ENCODE measurements at regions not wholly inside any gene's neighbourhood (a gene's known extent, or its start where the extent isn't known, plus 50 kb on each side); places are given as distances from the start of the nearest gene placed in this dataset.

GRCh38 chr3:182692695-182693094 is 100.6 kb upstream of the ATP11B start:
- TF ChIP-seq CTCF (IDR thresholded peaks at IDR 0.05; ENCODE audit: borderline replicate concordance, control extremely low read depth, extremely low read depth, insufficient read depth, missing control alignments): no peak
- no peak for DNase-seq (ENCODE audit: low spot score)
- in situ Hi-C loops (cut with MboI; ENCODE audit: low sequenced_read_pairs, unreplicated experiment): no loop called here

GRCh38 chr3:182693723-182694122 is 99.6 kb upstream of the ATP11B start:
- no peak for TF ChIP-seq CTCF (IDR thresholded peaks at IDR 0.05; ENCODE audit: borderline replicate concordance, control extremely low read depth, extremely low read depth, insufficient read depth, missing control alignments)
- no peak for DNase-seq (ENCODE audit: low spot score)
- in situ Hi-C loops (cut with MboI; ENCODE audit: low sequenced_read_pairs, unreplicated experiment): no loop called here

GRCh38 chr3:182696916-182697315 is 96.4 kb upstream of the ATP11B start:
- no peak for DNase-seq (ENCODE audit: low spot score)
- in situ Hi-C loops (cut with MboI; ENCODE audit: low sequenced_read_pairs, unreplicated experiment): no loop called here
- TF ChIP-seq CTCF (IDR thresholded peaks at IDR 0.05; ENCODE audit: borderline replicate concordance, control extremely low read depth, extremely low read depth, insufficient read depth, missing control alignments): no peak

DNA sequence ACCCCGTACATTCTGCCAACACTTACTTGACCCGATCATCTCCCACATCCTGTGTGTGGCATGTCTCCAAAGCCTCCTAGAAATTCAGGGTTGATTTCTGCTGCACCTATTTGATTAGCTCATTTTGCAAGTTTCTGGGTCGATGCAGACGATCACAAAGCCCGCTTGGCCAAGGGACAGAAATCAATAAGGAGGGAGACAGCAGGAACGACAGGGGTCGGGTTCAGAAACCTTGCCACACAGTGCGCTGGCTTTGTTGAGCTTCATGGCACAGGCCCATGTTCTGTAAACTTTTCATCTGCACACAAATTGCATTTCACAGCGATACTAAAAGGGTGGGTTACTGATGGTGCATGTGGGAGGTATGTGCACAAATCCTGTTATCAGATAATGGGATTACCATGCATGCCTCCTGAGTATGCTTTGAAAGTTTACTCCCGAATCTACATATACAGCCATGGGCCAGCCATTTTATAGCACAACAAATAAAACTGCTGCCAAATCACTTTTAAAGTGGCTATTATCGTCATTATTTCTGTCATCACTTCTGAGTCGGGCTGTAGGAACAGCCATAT is 95.9 kb upstream of the ATP11B start:
- no peak for DNase-seq (ENCODE audit: low spot score)
- in situ Hi-C loops (cut with MboI; ENCODE audit: low sequenced_read_pairs, unreplicated experiment): no loop called here
- TF ChIP-seq CTCF (IDR thresholded peaks at IDR 0.05; ENCODE audit: borderline replicate concordance, control extremely low read depth, extremely low read depth, insufficient read depth, missing control alignments): no peak

GRCh38 chr3:182698078-182698477 is 95.2 kb upstream of the ATP11B start:
- no peak for DNase-seq (ENCODE audit: low spot score)
- no peak for TF ChIP-seq CTCF (IDR thresholded peaks at IDR 0.05; ENCODE audit: borderline replicate concordance, control extremely low read depth, extremely low read depth, insufficient read depth, missing control alignments)
- in situ Hi-C loops (cut with MboI; ENCODE audit: low sequenced_read_pairs, unreplicated experiment): no loop called here

- in situ Hi-C loops (cut with MboI; ENCODE audit: low sequenced_read_pairs, unreplicated experiment): loop anchor here (25.0 kb wide), 2 partner anchors 413 to 688 kb away; no protein-coding TSS in a partner anchor
- DNase-seq (ENCODE audit: low spot score): no peak
- no peak for TF ChIP-seq CTCF (IDR thresholded peaks at IDR 0.05; ENCODE audit: borderline replicate concordance, control extremely low read depth, extremely low read depth, insufficient read depth, missing control alignments)
Measured at GRCh38 chr3:182699550-182700170, 93.6 kb upstream of the ATP11B start.
